GM18909 (cell line): ENCODE measurements at regions not wholly inside any gene's neighbourhood (a gene's known extent, or its start where the extent isn't known, plus 50 kb on each side); places are given as distances from the start of the nearest gene placed in this dataset.

Experiments
- ATAC-seq: cut with Tn5 transposase; IDR thresholded peaks from one replicate; pipeline ENCODE4 v1.9.1; 2021; ENCODE audit warnings: mild to moderate bottlenecking; ENCODE audit not compliant: unreplicated experiment, poor library complexity

DNA sequence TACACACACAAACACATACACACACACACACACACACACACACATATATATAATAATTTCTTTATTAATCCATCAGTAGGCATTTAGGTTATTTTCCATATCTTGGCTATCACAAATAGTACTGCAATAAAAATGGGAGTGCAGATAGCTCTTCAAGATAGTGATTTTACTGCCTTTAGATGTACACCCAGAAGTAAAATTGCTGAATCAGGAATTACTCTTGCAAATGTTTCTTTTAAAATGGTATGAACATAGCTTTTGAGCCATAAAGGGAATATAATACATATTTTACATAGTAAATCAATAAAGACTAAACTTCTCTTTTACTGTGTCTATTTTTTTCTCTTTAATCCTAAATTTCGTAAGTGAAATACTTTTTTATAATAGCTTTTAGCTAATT, 1251.1 kb downstream of the ZPLD1 start:
- no peak for ATAC-seq

GRCh38 chr3:103690536-103690935, 1255.7 kb downstream of the ZPLD1 start:
- no peak for ATAC-seq

DNA sequence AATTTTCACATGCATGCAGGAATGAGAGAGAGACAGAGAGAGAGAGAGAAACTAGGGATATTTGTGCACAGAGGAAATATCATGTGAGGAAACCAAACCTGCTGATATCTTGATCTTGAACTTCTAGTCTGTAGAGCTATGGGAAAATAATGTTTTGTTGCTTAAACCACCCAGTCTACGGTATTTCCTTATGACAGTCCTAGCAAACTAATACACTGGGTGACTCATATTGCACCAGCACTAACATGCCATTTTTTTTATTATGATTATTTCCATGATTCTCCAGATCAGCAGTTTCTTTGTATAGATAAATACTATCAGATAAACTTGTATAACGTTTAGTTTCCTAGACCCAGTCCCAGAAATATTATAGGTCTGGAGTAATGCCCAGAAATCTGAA, 1259.0 kb downstream of the ZPLD1 start:
- no peak for ATAC-seq

- no peak for ATAC-seq
Observed at GRCh38 chr3:103698646-103699045, 1263.8 kb downstream of the ZPLD1 start.

DNA sequence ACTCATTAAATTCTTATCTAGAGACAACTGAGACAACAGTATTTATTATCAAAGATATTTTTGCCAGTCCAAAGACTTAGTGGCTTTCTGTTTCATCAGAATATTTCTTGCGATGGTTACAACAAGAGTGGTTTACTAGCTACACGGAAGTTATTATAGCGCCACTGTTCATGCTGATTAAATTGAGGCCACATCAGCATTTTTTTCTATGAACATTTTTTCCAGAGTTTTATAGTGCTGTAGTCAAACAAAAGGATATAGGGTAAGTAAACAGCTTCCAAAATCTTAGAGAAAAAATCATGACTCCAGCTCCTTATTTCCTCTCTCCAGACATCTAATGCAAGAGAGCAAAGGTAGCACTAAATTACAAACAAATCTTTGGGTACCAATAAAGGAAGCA, 1264.4 kb downstream of the ZPLD1 start:
- no peak for ATAC-seq

DNA sequence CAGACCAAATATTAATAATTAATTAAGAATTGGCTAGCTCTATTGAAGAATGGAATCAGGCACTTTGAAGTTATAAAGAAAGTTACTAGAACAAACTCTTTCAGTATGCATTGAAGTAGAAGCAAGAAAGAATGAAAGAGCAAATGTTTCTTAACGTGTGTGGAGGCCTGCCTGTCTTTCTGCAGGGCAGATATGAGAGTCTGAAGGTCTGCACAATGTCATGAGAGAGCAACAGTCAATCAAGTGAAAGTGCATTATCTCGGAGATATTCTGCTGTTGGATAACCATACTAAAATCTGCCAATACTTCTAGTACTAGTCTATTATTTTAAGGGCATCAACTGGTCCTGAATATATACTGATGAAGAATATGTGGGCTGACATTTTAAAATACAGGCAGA, 1270.8 kb downstream of the ZPLD1 start:
- no peak for ATAC-seq

GRCh38 chr3:103706671-103707070, 1271.9 kb downstream of the ZPLD1 start:
- ATAC-seq: no peak

DNA sequence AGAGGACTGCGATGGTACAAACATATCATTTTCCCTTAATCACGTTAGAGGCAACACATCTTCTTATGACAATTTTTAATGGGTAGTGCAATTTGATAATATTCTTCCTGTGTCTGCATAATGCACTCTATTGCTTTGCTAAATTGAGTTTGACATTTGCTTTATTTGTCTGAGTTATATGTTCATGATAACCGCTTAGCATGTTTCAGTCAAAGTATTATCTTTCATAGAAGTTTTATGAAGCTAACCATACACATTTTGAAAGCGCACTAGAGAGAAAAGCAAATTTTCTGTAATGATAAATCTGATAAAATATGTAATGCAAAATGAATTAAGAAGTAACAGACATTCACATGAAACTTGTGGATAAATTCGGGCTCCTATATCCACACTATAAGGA, 1276.9 kb downstream of the ZPLD1 start:
- no peak for ATAC-seq

- ATAC-seq: no peak
Observed at GRCh38 chr3:103712320-103713008, 1277.6 kb downstream of the ZPLD1 start.

DNA sequence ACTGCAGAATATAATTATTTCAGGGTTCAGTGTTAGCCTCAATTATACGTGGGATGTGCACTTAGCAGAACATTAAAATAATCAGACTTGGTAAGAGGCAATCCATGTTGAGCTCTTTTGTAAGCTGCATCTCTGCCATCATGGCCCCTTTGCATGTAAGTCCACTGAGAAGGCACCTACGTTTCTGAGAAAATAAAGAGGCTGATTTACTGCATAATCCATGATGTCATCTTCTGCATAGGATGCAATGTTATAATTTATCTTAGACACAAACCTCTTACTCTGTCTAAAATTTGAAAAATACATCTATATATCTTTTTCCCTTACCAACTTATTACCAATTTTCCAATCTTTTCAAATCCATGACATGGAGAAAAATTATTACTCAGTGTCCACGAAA, 1294.7 kb downstream of the ZPLD1 start:
- no peak for ATAC-seq

GRCh38 chr3:103730744-103731143, 1295.9 kb downstream of the ZPLD1 start:
- ATAC-seq: no peak

DNA sequence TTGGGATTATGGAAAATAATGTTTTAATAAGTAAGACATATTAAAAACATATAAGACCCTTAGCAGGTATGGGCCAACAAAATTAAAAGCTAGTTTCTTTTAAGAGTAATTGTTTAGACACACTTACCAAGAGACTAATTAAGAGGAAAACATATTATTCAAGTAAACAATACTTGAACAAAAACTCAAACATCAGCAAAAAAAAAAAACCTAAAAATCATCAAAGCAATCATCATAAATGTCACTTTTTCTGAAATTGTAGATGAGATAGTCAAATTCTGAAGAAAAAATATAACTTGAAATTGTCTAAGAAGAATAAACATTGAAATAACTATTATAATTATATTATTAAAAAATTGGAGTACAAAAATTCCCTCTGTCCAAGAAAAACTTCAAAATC, 1318.2 kb downstream of the ZPLD1 start:
- no peak for ATAC-seq

GRCh38 chr3:103767635-103768034, 1332.8 kb downstream of the ZPLD1 start:
- no peak for ATAC-seq

DNA sequence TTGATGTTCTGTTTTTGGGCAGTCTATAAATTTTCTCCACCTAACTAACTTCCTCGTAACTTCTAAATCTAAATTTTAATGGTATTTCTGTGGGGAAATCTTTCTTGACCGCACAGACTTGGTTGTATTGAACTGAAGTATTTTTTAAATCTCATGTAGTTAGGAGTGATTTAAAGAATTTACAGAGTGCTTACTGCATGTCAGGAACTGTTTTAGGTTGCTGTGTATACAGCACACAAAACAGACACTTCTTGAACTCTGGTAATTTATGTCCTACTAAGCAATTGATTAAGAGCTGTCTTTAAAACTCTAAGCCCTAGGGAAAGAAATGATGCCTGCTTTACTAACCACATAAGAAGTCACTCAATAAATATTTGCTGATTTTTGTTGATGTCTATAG, 1350.2 kb downstream of the ZPLD1 start:
- no peak for ATAC-seq

- no peak for ATAC-seq
Observed at GRCh38 chr3:103785537-103785936, 1350.7 kb downstream of the ZPLD1 start.

DNA sequence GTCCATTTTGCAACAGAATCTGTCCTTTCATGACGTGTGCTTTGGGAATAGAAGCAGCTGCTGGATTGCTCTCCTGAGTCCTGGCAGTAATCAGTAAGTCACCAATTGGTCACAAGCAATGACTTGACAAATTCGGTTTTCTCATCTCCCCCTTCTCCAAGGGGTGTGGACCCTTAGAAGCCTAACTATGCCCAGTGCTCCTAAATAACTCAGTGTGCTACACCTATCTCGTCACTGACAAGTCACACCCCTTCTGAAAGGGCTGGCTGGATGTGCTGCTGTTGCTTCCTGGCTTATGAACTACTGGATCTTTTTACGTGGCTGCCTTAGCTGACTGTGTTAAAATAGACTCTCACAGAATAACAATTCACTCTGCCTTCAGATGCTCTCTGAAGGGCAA, 1351.5 kb downstream of the ZPLD1 start:
- no peak for ATAC-seq

GRCh38 chr3:103787164-103787871, 1352.5 kb downstream of the ZPLD1 start:
- ATAC-seq: no peak

GRCh38 chr3:103787879-103788278, 1353.1 kb downstream of the ZPLD1 start:
- no peak for ATAC-seq

DNA sequence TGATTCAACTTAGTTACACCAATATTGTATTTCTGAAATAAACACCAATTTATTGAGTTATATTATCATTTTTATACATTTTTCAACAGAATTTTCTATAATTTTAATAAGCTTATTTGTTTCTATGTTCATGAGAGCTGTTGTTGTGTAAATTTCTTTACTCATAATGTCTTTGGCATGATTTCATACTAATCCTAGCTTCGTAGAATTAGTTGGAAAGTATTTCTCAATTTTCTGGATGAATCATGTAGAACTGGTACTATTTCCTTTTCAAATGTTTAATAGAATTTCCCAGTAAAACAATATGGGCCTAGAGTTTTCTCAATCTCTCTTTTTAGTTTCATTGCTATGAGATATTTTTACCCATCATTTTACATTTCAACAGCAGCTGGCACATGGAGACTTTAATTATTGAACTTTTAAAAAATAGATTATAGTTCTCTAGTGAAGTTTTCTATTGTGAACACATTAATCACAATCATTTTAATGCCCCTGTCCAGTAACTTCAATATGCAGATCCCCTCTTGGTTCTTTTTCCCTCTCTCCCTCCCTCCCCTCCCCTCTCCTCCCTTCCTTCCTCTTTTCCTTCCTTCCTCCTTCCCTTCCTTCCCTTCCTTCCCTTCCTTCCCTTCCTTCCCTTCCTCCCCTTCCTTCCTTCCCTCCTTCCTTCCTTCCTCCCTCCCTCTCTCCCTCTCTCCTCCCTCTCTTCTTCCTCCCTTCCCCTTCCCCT, 1357.1 kb downstream of the ZPLD1 start:
- ATAC-seq: no peak

GRCh38 chr3:103794656-103795055, 1359.8 kb downstream of the ZPLD1 start:
- ATAC-seq: no peak

DNA sequence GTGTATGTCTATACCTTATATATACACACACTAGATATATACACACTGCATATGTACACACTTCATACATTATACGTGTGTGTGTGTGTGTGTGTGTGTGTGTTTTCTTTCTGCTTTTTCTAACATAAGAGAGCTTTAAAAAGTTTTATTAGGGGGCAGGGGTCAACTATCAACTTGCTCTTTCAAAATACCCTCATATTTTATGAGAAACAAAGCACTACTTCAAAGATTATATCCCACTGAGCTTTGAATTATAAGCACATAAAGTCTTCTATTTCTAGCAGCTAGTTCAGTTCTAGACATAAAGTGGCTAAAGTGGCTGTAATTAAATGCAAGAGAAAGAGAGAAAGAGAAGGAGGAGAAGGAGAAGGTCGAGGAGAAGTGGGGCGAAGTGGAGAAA, 1361.3 kb downstream of the ZPLD1 start:
- ATAC-seq: no peak
